Glutamatergic neuron (in vitro differentiated cells): ENCODE measurements at regions not wholly inside any gene's neighbourhood (a gene's known extent, or its start where the extent isn't known, plus 50 kb on each side); places are given as distances from the start of the nearest gene placed in this dataset.

Experiments
- DNase-seq: peaks from one replicate; pipeline ENCODE4 v3.0.0; 2022
- H3K27ac Mint-ChIP-seq: one replicate; pipeline ENCODE4 v1.8.0; 2020; ENCODE audit warnings: mild to moderate bottlenecking, mixed read lengths, inconsistent platforms; ENCODE audit not compliant: unreplicated experiment
- H3K27me3 Mint-ChIP-seq: one replicate; pipeline ENCODE4 v1.8.0; 2020; ENCODE audit warnings: mild to moderate bottlenecking, moderate library complexity, mixed read lengths, inconsistent platforms; ENCODE audit not compliant: unreplicated experiment
- H3K36me3 Mint-ChIP-seq: one replicate; pipeline ENCODE4 v1.8.0; 2020; ENCODE audit warnings: mild to moderate bottlenecking, mixed read lengths, inconsistent platforms; ENCODE audit not compliant: unreplicated experiment
- H3K4me1 Mint-ChIP-seq: one replicate; pipeline ENCODE4 v1.8.0; 2020; ENCODE audit warnings: mild to moderate bottlenecking, low read depth, mixed read lengths, inconsistent platforms; ENCODE audit not compliant: unreplicated experiment
- H3K4me3 Mint-ChIP-seq: one replicate; pipeline ENCODE4 v1.8.0; 2020; ENCODE audit warnings: mild to moderate bottlenecking, mixed read lengths, inconsistent platforms; ENCODE audit not compliant: unreplicated experiment
- H3K9me3 Mint-ChIP-seq: one replicate; pipeline ENCODE4 v1.8.0; 2020; ENCODE audit warnings: mild to moderate bottlenecking, moderate library complexity, mixed read lengths, inconsistent platforms; ENCODE audit not compliant: unreplicated experiment
- CTCF ChIP-seq: fragments of 200-600 bp; sonication (generic); IDR thresholded peaks from one replicate; pipeline ENCODE4 v1.5.0; 2021; ENCODE audit not compliant: partially characterized antibody, unreplicated experiment

GRCh38 chr3:135788978-135789377, 176.6 kb upstream of the PPP2R3A start:
- Mint-ChIP-seq H3K36me3 (no peaks in the 10 kb centered on the region), H3K9me3 (no peaks in the 10 kb centered on the region), H3K4me3 (no peak overlapping the region), H3K27me3 (peaks cover 2% of the 10 kb centered on the region), H3K27ac (no peak overlapping the region), H3K4me1 (no peaks in the 10 kb centered on the region)
- no peak for DNase-seq
- no peak for TF ChIP-seq CTCF

- Mint-ChIP-seq H3K4me1 (no peaks in the 10 kb centered on the region), H3K27ac (no peak overlapping the region), H3K36me3 (no peaks in the 10 kb centered on the region), H3K27me3 (no peaks in the 10 kb centered on the region), H3K9me3 (no peaks in the 10 kb centered on the region), H3K4me3 (no peak overlapping the region)
- no peak for TF ChIP-seq CTCF
- no peak for DNase-seq
Observed at GRCh38 chr3:135792174-135792573, 173.4 kb upstream of the PPP2R3A start.

- Mint-ChIP-seq H3K4me3 (no peak overlapping the region), H3K27ac (no peak overlapping the region), H3K4me1 (no peaks in the 10 kb centered on the region), H3K36me3 (no peaks in the 10 kb centered on the region), H3K9me3 (no peaks in the 10 kb centered on the region), H3K27me3 (no peaks in the 10 kb centered on the region)
- no peak for TF ChIP-seq CTCF
- no peak for DNase-seq
Observed at GRCh38 chr3:135792858-135793475, 172.6 kb upstream of the PPP2R3A start.

- Mint-ChIP-seq H3K27ac (no peak overlapping the region), H3K9me3 (no peaks in the 10 kb centered on the region), H3K36me3 (no peaks in the 10 kb centered on the region), H3K4me1 (no peaks in the 10 kb centered on the region), H3K4me3 (no peak overlapping the region), H3K27me3 (no peaks in the 10 kb centered on the region)
- no peak for TF ChIP-seq CTCF
- DNase-seq: no peak
Observed at GRCh38 chr3:135800071-135800549, 165.4 kb upstream of the PPP2R3A start.

- Mint-ChIP-seq H3K36me3 (no peaks in the 10 kb centered on the region), H3K9me3 (no peaks in the 10 kb centered on the region), H3K4me3 (no peak overlapping the region), H3K27ac (no peak overlapping the region), H3K4me1 (no peaks in the 10 kb centered on the region), H3K27me3 (no peaks in the 10 kb centered on the region)
- no peak for DNase-seq
- no peak for TF ChIP-seq CTCF
Observed at GRCh38 chr3:135801018-135801417, 164.5 kb upstream of the PPP2R3A start.
